22Rv1 (cell line): ENCODE measurements at regions not wholly inside any gene's neighbourhood (a gene's known extent, or its start where the extent isn't known, plus 50 kb on each side); places are given as distances from the start of the nearest gene placed in this dataset.

ENCODE experiments used
- H3K27ac ChIP-seq: fragments of 450-650 bp; 2 replicates; pipeline ENCODE4 v1.5.1; 2017
- CTCF ChIP-seq: fragments of 450-650 bp; IDR thresholded peaks from 2 replicates; pipeline ENCODE4 v1.5.1; 2017; ENCODE audit warnings: mild to moderate bottlenecking
- ZFX ChIP-seq: fragments of 450-650 bp; IDR thresholded peaks from 2 replicates; pipeline ENCODE4 v1.6.1; 2017; ENCODE audit warnings: antibody characterized with exemption, borderline replicate concordance

GRCh38 chr6:9100869-9101580, 665.7 kb upstream of the SLC35B3 start:
- TF ChIP-seq ZFX (no peak), CTCF (no peak)
- H3K27ac ChIP-seq, result no peak overlapping the region

- no peak for TF ChIP-seq CTCF
- no peak overlapping the region for H3K27ac ChIP-seq
These were observed 660.4 kb upstream of the SLC35B3 start for GRCh38 chr6:9095729-9096128.

DNA sequence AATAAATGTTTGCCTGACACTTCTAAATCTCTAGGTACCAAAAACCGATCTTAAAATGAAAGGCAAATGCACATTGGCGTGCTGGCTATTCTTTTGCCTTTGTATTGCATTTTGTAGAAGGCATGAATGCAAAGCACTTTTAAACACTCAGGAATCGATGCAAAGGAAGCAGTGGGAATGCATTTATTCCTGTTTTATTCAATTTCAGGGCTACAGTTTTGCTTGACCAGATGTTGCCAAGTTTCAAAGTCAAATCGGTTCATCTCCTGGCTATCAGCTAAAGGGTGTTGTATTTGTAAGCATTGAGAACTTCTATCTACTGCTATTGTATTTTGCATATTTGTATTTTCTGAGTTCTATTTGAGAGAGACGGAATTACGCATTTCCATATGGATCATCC, 659.8 kb upstream of the SLC35B3 start:
- TF ChIP-seq CTCF (no peak), ZFX (no peak)
- no peak overlapping the region for H3K27ac ChIP-seq

- no peak for TF ChIP-seq CTCF
- TF ChIP-seq ZFX, result no peak
- no peak overlapping the region for H3K27ac ChIP-seq
These were observed 654.4 kb upstream of the SLC35B3 start for GRCh38 chr6:9089724-9090123.

- TF ChIP-seq CTCF, result no peak
- no peak for TF ChIP-seq ZFX
- no peak overlapping the region for H3K27ac ChIP-seq
These were observed 652.1 kb upstream of the SLC35B3 start for GRCh38 chr6:9087470-9087869.

GRCh38 chr6:9086331-9086730, 651.0 kb upstream of the SLC35B3 start:
- no peak overlapping the region for H3K27ac ChIP-seq
- TF ChIP-seq ZFX (no peak), CTCF (no peak)

DNA sequence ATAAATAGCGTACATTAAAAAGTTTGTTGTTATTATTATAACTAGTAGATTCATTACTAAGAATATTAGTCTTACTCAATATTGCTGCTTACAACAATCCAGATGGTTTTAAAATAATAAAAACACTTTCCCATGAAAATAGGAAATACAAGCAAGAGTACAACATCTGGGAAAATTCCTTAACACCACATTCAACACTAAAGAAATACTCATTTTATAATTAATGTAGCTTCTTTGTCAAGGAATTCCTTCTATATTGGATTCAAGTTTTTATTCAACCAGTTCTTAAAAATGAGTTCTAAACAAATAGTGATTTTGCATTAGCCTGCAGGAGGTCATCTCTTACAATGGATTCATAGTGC, 650.3 kb upstream of the SLC35B3 start:
- H3K27ac ChIP-seq, result no peak overlapping the region
- TF ChIP-seq ZFX, result no peak
- TF ChIP-seq CTCF, result no peak
